ENCODE measurements at regions not wholly inside any gene's neighbourhood (a gene's known extent, or its start where the extent isn't known, plus 50 kb on each side); places are given as distances from the start of the nearest gene placed in this dataset.

DNA sequence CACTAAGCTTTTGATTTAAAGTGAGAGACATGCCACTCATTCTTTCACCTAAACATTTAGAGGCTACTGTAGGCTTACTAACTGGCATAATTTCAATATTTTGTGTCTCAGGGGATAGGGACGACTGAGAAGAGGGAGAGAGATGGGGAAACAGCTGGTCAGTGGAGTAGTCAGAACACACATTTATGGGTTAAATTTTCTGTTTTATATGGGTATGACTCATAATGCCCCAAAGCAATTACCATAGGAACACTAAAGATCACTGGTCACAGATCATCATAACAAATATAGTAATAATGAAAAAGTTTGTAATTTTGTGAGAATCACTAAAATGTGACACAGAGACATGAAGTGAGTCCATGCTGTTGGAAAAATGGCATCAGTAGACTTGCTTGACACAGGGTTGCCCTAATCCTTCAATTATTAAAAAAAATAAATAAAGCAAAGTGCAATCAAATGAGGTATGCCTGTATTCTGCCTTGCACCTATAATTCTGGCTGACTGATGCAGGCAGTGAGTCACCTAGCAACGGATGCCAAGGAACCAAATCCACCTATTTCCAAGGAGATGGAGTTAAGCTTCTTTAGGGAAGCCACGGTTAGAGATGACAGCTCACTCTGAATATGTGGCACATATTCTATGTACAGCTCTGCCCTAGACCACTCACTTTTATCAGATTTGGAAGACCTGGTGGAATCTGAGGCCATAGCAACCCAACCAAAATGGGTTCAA is 166.1 kb downstream of the MARCHF11 start:
- no peak for DNase-seq (ENCODE audit: low read depth in 4 of 4, low spot score in 3 of 4)

GRCh38 chr5:16009256-16009655 is 170.3 kb downstream of the MARCHF11 start:
- DNase-seq (ENCODE audit: low read depth in 4 of 4, low spot score in 3 of 4) = no peak

- no peak for DNase-seq (ENCODE audit: low read depth in 4 of 4, low spot score in 3 of 4)
Measured at GRCh38 chr5:16007750-16008415, 171.7 kb downstream of the MARCHF11 start.

- DNase-seq (ENCODE audit: low read depth in 4 of 4, low spot score in 3 of 4) = peak in 2 of 4 donors; percentile 51 to 59
Measured at GRCh38 chr5:16005225-16005624, 174.4 kb downstream of the MARCHF11 start.

DNA sequence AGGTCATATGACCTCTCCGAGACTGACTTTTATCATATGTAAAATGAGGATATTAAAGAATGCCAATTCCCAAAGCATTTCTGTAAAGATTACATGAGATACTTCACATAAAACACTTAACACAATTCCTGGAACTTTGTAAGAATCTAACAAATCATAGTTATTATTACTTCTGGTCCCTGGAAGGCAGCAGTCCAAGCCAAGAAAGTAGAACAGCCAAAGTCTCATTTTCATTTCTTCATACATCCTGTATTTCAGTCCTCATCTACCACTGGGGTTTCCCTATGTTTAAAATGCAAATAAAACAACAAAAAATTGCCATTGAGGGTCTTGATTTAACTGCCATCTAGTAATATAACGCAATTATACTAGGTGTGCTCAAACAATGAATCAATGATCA is 179.5 kb downstream of the MARCHF11 start:
- DNase-seq (ENCODE audit: low read depth in 4 of 4, low spot score in 3 of 4) = no peak

- no peak for DNase-seq (ENCODE audit: low read depth in 4 of 4, low spot score in 3 of 4)
Measured at GRCh38 chr5:15995341-15996052, 184.1 kb downstream of the MARCHF11 start.

- no peak for DNase-seq (ENCODE audit: low read depth in 4 of 4, low spot score in 3 of 4)
Measured at GRCh38 chr5:15993919-15994318, 185.7 kb downstream of the MARCHF11 start.

- no peak for DNase-seq (ENCODE audit: low read depth in 4 of 4, low spot score in 3 of 4)
Measured at GRCh38 chr5:15993334-15993733, 186.3 kb downstream of the MARCHF11 start.

GRCh38 chr5:15992918-15993317 is 186.7 kb downstream of the MARCHF11 start:
- DNase-seq (ENCODE audit: low read depth in 4 of 4, low spot score in 3 of 4) = no peak

GRCh38 chr5:15991586-15991985 is 188.0 kb downstream of the MARCHF11 start:
- no peak for DNase-seq (ENCODE audit: low read depth in 4 of 4, low spot score in 3 of 4)
